Nucleus accumbens (tissue), 56 donors: ENCODE measurements at regions not wholly inside any gene's neighbourhood (a gene's known extent, or its start where the extent isn't known, plus 50 kb on each side); places are given as distances from the start of the nearest gene placed in this dataset.

Experiments used
- DNase-seq, 56 donors: peaks; one replicate each; lab custom pipeline; 2025; lab: John Stamatoyannopoulos, UW

GRCh38 chr22:44596396-44597125, 98.5 kb upstream of the RTL6 start:
- no peak for DNase-seq

GRCh38 chr22:44595841-44596341, 97.9 kb upstream of the RTL6 start:
- peak in 6 of 56 donors; percentile 6 to 45 (median 20) for DNase-seq

DNA sequence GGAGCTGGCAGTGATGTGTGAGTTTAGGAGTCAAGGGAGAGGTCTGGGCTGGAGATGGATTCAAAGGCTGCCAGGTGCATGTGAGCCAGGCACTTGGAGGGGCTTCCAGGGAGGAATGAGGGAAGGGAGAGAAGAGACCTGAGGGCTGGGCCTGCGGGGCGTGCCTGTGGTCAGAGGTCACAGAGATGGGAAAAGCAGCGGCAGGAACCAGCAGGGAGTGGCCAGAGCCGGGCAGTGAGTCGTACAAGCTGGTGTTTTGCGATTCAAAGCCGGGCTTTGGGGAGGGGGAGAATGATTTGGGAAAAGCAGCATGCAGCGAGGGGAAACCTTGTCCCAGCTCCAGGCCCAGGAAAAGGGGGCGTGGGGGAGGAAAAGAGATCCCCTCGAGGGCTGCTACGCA, 96.9 kb upstream of the RTL6 start:
- DNase-seq: no peak

- no peak for DNase-seq
These were observed 94.8 kb upstream of the RTL6 start for GRCh38 chr22:44592824-44593148.

DNA sequence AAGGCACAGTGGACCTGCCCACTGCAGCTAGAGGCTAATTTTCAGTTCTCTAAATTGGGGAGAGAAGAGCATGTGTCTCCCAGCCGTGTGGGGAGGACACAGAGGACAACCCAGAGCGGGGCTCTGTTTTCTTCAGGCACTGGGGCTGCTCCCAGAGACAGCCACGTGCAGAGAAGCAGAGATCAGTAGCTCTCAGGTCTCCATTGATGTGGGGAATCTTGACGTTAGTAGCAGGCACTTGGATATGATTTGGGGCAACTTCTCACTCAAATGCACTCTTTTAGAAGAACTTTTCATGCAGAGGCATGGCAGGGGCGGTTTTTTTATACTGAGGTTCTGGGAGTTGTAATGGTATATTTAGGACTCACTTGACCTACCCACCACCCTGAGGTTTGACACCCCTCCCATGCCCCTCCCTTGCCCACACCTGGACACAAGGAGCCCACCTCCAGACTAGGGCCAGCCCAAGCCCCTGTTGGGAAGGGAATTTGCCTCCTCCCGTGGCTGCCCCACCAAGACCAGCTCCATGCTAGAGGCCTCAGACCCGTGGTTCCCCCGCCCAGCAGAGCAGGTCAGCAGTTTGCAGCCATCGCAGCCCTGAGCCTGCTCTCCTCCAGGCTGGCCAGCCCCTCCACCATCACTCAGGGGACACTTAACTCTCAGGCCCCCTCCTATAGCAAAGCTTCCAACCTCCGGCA, 94.2 kb upstream of the RTL6 start:
- DNase-seq: no peak

GRCh38 chr22:44591146-44591790, 93.2 kb upstream of the RTL6 start:
- DNase-seq: no peak

DNA sequence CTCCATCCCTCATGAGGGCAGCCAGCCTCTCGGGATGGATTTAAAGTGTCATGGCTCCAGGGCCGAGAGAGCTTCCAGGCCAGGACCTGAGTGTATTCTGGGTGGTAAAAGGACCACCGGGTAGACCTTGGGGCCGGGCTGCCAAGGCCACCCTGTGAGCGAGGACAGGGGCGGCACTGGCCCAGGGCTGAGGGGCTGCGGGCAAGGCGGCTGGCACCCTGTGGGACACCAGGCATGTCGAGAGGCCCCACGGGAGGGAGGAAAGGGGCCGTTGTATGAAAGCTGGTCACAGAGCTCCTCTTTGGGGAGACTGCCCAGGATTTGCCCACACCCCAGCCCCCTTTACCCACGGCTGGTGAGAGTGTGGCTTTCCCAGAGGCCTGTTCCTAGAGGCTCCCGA, 92.3 kb upstream of the RTL6 start:
- DNase-seq: no peak

DNA sequence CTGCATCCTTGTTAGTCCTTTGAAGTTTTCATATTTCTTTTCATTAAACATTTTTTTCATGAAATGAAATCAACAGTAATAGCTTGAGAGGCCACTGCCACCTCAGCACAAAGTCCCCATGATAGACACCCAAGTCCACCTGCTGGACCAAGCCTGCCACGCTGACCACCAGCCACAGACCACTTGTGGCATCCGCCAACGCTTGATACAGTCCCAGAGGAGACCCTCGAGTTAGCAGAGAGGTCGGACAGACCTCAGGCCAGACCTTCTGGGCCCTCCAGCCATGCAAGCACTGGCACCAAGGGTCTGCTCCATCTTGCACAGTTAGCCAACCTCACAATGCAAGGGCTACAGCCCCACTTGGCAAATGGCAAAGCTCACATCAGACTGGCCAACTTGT, 91.8 kb upstream of the RTL6 start:
- no peak for DNase-seq

GRCh38 chr22:44588348-44588747, 90.3 kb upstream of the RTL6 start:
- no peak for DNase-seq

- no peak for DNase-seq
These were observed 89.8 kb upstream of the RTL6 start for GRCh38 chr22:44587737-44588310.

DNA sequence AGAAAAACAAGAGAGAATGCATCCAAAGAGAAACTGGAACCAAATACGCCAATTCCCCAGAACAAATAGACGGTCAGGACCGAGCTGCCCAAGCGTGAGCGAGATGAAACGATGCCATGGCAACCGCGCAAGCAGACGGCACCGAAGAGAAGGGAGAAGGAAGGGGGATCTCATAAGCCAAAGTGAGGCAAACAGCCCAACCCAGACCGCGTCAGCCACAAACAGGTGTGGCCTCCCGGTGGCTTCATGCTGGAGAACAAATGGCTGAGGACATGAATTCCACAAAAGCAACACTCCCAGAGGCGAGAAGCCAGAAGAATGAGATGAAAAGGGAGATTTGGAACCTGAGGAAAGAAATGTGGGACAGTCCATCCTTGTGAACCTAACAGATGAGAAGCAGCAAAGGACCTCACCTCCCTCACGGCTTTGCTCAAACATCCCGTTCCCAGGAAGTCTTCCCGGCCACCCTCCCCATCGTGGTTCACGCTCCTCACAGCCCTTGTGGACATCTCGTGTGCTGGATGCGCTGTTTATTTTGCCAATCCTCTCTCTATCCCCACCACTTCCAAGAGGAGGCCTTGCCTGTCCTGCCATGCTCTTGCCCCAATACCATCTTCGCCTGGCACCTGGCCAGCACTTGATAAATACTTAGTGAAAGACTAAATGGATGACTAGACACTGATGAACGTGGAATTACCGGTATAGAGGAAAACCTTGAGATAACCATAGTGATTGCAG, 89.1 kb upstream of the RTL6 start:
- DNase-seq: peak in 1 of 56 donors; percentile 18

GRCh38 chr22:44586351-44586990, 88.4 kb upstream of the RTL6 start:
- DNase-seq: no peak

- DNase-seq: no peak
These were observed 87.7 kb upstream of the RTL6 start for GRCh38 chr22:44585559-44586350.

DNA sequence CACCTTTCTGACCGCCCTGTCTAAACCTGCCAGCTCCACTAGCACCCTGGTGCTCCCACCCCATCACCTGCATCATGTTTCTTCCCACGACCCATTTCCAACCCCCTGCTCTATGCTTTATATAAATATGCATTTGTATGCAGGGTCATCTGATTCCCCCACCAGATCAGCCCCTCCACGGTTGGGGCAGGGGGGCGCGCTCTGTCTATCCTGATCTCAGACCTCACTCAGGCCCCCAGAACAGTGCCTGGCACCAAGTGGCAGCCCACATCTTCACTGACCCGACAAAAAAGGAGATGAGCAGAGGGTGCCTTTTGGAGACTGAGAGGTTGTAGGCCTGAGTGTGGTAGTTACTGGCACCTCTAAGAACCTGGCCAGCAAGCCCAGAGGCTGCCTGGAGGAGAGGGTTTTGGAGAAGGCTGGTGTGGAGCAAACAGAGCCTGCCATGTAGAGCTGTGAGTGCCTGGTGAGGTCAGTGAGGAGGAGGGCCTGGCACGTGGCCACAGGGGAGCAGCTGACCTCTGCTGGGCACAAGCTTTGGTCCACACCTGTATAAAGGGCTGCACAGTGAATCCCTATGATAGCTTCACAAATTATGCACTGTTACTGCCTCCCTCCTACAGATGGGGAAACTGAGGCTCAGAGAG, 86.3 kb upstream of the RTL6 start:
- no peak for DNase-seq

DNA sequence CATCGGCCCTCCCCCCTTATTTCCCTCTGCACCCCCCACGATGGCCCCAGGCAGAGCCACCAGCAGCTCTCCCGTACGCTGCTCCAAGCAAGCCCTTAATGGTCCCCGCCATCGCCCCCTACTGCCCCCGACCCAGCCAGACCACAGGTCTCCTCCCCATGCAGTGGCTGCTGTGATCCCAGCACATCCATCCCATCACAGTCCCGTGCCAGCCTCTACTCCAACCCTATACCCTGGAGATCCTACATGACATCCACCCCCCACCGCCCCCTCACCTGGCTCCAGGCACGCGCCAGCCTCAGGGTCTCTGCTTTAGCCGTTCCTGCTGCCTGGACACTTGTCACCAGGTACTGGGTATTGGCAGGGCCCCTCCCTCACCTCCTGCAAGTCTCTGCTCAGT, 85.8 kb upstream of the RTL6 start:
- no peak for DNase-seq

- peak in 3 of 56 donors; percentile 19 to 38 (median 20) for DNase-seq
These were observed 85.2 kb upstream of the RTL6 start for GRCh38 chr22:44583061-44583760.

- DNase-seq: no peak
These were observed 84.0 kb upstream of the RTL6 start for GRCh38 chr22:44582016-44582415.

DNA sequence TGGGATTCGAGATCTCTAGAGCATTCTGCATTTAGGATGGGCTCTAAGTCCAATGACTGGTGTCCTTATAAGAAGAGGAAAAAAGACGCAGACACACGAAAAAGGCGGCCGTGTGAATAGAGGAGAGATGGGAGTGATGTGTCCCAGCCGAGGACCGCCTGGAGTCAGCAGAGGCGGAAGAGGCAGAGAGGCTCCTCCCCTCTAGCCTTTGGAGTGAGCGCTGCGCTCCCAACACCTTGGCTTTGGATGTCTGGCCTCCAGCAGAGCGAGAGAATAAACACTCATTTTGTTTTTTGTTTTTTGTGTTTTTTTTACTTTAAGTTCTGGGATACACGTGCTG, 83.0 kb upstream of the RTL6 start:
- no peak for DNase-seq
